NCI-H1694 (cell line): ENCODE measurements at regions not wholly inside any gene's neighbourhood (a gene's known extent, or its start where the extent isn't known, plus 50 kb on each side); places are given as distances from the start of the nearest gene placed in this dataset.
"Not testable (repeated sequence)": the region's sequence is repeated elsewhere in the genome, so short reads cannot be mapped to it uniquely, and the experiment has no call there.

Experiments used
- DNase-seq: peaks from one replicate; lab custom pipeline; 2025; lab: John Stamatoyannopoulos, UW

- no peak for DNase-seq
Measured at GRCh38 chr3:816605-817004, 276.2 kb upstream of the CNTN6 start.

DNA sequence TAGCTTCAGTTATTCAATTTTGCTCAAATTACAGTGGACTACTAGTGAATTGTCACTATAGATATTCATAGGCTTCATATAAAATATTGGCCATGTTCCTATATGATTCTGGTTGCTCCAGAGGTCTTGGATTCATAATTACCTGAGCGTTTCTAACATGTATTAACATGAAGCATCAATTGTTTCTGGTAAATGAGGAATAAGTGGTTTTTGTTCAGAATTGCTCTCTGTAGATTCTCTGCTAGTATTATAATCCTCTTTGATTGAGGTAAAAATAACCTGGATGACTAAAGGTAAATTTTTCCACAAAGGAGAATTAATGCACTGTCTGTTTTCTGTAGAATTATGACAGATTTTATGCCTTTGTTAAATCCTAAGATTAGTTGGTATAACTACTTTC, 258.1 kb upstream of the CNTN6 start:
- no peak for DNase-seq

- no peak for DNase-seq
Measured at GRCh38 chr3:835096-835495, 257.7 kb upstream of the CNTN6 start.

GRCh38 chr3:839981-840380, 252.8 kb upstream of the CNTN6 start:
- no peak for DNase-seq

DNA sequence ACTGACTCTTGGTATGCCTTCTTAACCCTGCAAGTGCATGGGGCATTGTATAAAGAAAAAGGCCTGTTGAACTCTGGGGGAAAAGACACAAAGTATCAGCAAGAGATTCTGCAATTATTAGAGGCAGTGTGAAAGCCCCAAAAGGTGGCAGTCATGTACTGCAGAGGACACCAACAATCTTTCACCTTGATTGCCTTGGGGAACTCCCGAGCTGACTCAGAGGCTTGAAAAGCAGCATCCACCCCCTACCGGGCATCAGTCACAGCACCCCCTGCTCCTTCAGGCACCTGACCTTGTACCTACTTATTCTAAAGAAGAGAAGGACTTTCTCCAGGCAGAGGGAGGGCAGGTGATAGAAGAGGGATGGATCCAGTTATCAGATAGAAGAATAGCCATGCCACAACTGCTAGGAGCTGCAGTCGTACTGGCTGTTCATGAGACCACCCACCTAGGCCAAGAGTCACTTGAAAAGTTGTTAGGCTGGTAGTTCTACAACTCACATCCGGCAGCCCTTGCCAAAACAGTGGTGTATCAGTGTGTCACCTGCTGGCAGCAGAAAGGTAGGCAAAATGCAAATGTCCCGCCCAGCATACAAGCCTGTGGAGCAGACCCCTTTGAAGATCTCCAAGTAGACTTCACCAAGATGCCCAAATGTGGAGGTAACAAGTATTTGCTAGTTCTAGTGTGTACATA, 241.6 kb upstream of the CNTN6 start:
- DNase-seq: no peak

DNA sequence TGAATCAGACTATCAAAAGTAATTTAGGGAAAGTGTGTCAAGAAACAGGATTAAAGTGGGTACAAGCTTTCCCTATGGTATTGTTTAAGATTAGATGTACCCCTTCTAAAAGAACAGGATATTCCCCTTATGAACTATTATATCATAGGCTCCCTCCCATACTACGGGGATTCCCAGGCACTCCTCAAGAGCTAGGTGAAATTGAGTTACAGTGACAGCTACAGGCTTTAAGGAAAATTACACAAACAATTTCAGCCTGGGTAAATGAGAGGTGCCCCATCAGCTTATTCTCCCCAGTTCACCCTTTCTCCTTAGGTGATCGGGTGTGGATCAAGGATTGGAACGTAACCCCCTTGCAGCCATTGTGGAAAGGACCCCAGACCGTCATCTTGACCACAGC, 240.8 kb upstream of the CNTN6 start:
- no peak for DNase-seq

DNA sequence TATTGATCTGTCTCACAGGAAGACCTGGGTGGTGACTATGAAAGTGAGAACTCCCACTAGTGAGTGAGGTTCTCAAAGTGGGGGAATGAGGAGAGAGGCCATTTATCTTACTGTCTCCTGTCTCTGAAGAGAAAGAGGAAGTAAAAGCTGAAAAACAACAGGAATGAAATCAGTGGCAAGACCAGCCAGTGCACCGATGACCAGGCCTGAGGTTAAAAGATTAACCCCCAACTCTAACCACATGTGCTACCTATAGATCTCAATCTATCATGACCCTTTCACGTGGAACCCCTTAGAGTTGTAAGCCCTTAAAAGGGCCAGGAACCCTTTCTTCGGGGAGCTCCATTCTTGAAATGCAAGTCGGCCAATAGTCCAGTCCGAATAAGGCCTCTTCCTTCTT, 239.3 kb upstream of the CNTN6 start:
- DNase-seq: no peak

DNA sequence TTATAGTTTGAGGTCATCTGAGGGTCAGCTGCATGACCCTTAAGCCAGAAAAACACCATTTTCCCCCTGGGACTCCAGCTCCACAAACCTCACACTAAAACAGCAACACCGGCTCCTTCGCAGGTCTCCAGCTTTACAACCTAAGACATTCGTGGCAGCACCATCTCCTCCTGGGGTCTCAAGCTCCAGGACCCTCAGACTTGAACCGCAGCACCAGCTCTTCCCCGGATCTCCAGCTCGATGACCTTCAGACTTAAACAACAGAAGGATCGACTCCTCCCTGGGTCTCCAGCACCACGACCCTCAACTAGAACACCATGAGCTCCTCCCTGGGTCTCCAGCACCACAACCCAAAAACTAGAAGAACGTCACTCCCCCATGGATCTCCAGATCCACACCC, 233.7 kb upstream of the CNTN6 start:
- DNase-seq: no peak

- no peak for DNase-seq
Measured at GRCh38 chr3:861721-862120, 231.1 kb upstream of the CNTN6 start.

DNA sequence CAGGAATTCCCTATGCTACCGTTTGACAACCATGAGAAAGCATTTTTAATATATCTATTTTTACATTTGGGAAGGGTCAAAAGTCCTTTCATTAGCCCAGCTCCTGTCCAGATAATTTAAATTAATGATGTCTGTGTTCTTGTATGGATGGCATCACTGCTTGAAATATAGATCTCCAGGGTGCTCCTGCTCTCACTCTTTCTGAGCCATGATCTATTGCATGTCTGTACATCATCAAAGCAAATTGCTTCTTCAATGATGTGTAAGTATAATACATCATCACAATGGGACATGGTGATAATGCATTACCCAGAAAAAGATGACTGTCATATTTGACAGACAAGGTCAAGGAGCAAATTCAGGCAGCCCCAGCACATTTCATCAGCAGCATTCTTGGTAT, 223.6 kb upstream of the CNTN6 start:
- no peak for DNase-seq

DNA sequence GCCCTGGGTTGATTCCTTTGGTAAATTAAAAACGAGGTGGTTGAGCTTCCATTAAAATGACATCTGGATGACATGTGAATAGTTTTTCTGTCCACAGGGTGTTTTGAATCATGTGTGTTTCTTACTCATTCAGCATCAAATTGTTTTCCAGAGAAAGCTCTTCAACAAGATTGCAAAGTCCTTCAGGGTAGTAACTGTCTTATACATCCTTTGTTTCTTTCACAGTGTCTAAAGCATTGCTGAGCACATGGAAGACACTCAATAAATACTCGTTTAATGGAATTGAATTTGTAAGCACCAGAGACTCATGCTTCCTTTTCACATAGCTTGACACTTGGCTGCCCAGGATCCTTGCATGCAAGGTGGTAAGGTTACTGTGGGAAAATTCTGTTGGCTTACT, 223.1 kb upstream of the CNTN6 start:
- DNase-seq: no peak

DNA sequence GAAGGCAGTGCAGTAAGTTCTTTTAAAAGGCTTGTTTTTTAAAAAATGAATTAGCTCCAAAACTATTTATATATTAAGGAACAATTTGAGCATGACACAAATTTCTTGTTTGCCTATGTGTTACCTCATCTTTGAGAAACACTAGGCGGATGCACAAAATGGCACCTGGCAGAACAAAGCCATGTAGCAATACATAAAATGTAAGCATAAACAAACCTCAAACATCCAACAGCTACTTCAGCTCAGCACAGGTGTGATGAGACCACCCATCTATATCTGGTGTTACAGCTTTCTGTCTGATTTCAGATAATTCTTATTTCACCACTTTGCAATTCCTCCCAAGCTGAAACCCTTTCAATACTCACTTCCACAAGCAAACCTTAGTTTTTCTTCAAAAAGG, 221.2 kb upstream of the CNTN6 start:
- no peak for DNase-seq

DNA sequence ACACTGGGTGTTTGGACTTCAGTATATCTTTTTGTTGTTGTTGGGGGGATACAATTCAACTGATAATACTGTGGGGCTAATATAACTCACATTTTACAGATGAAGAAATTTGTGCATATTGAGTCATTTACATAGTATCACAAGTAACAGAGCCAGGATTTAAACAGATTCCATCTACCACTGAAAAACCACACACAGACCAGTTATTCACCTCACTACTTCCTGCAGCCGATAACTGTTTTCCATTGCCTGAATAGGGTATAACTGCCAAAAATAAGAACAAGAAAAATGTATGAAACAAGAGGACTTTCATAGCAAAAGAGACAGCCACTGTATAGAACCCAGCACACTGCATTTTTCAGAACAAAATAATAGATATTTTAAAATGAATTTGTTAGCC, 215.8 kb upstream of the CNTN6 start:
- DNase-seq: no peak

- no peak for DNase-seq
Measured at GRCh38 chr3:878746-879145, 214.1 kb upstream of the CNTN6 start.

DNA sequence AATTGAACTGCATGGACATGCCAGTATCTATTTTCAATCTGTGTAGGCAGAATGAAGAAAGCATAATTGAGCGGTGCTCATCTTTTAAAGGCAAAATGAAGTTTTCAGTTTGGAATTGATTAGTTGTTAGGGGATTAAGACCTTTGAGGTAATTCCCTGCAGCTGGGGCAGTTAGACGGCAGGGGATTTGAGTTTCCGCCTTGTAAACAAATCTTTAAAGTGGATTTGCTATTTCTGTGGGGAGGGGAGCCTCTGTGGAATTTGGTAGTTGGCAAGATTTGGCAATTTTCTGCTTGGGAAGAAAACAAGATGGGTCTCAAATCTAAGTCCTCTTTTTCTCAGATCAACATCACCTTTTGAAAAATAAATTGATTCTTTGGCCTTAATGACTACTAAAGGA, 212.5 kb upstream of the CNTN6 start:
- no peak for DNase-seq

DNA sequence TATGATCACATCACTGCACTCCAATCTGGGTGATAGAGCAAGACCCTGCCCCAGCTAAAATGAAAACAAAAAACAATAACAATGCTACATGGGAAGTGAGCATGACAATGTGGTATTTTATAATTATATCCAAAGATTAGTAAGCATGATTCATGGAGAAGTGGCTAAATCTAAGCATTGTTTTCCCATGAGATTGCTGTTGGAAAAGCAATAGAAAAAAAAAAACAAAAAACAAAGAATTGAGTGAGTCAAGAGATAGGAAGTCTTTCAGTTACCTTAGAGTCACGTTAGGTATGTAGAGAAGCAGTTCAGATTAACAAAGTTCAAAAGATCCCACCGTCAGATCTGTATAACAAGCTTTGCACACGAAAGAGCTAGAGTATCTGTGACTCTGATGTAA, 210.3 kb upstream of the CNTN6 start:
- DNase-seq: no peak

GRCh38 chr3:901953-902778, 190.7 kb upstream of the CNTN6 start:
- DNase-seq: no peak

DNA sequence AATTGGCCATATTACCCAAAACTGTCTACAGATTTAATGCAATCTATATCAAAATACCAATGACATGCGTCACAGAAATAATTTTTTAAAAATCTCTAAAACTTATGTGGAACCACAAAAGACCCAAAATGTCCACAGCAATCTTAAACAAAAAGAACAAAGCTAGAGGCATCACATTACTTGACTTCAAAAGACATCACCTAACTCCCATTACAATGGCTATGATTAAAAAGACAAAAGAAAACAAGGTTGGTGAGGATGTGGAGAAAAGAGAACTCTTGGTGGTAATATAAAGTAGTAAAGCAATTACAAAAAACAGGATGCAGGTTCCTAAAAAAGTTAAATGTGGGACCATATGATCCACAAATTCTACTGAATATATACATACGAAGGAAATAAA, 187.6 kb upstream of the CNTN6 start:
- DNase-seq: no peak

DNA sequence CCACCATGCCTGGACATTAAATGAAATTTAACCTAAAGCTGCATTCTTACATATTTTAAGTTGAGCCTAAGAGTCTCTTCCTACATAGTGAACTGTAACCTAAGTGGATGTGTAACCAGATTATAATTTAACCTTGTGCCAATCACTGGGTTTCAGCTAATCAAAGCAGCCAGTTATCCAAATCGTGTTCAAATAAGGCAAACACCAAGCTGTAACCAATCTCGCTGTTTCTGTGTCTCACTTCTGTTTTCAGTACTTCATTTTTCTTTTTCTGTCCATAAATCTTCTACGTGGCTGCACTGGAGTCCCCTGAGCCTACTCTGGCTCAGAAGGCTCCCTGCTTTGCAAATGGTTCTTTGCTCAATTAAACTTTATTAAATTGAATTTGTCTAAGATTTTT, 186.1 kb upstream of the CNTN6 start:
- DNase-seq: no peak

GRCh38 chr3:908839-909238, 184.0 kb upstream of the CNTN6 start:
- no peak for DNase-seq

- not testable (repeated sequence) for DNase-seq
Measured at GRCh38 chr3:912717-913116, 180.1 kb upstream of the CNTN6 start.

GRCh38 chr3:923161-923910, 169.5 kb upstream of the CNTN6 start:
- no peak for DNase-seq

DNA sequence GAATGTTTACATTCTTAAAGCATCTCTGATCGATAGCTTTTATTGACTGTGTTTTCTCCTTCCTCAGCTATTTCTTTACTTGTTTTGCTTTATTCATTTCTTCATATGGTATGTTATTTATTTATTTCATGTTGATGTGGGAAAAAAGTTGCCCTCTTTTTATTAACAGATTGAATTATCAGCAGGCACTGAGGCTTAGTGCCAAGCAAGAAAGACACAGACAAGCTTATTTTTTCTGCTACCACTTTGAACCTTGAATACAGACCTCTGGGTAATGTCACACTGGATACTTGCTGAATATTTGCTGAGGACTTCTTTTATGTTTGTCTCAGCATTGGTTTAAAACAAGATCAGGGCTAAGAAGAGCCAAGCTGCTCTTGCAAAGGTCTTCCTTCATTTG, 162.0 kb upstream of the CNTN6 start:
- no peak for DNase-seq
